ENCODE measurements at regions not wholly inside any gene's neighbourhood (a gene's known extent, or its start where the extent isn't known, plus 50 kb on each side); places are given as distances from the start of the nearest gene placed in this dataset.

- in situ Hi-C loops (cut with MboI; ENCODE audit: low pct_unique_long_range_greater_than_20kb, low sequenced_read_pairs, unreplicated experiment) = loop anchor here (25.0 kb wide), 1 partner anchor 1210 kb away; no protein-coding TSS in a partner anchor
- no peak for DNase-seq (ENCODE audit: low spot score)
- TF ChIP-seq, protein P1, sequence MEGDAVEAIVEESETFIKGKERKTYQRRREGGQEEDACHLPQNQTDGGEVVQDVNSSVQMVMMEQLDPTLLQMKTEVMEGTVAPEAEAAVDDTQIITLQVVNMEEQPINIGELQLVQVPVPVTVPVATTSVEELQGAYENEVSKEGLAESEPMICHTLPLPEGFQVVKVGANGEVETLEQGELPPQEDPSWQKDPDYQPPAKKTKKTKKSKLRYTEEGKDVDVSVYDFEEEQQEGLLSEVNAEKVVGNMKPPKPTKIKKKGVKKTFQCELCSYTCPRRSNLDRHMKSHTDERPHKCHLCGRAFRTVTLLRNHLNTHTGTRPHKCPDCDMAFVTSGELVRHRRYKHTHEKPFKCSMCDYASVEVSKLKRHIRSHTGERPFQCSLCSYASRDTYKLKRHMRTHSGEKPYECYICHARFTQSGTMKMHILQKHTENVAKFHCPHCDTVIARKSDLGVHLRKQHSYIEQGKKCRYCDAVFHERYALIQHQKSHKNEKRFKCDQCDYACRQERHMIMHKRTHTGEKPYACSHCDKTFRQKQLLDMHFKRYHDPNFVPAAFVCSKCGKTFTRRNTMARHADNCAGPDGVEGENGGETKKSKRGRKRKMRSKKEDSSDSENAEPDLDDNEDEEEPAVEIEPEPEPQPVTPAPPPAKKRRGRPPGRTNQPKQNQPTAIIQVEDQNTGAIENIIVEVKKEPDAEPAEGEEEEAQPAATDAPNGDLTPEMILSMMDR (IDR thresholded peaks at IDR 0.05; ENCODE audit: extremely low read depth, insufficient read depth, missing control alignments) = no peak
Observed at GRCh38 chr5:179497636-179498340, 52.6 kb upstream of the RUFY1 start.

- DNase-seq (ENCODE audit: low spot score) = no peak
- in situ Hi-C loops (cut with MboI; ENCODE audit: low pct_unique_long_range_greater_than_20kb, low sequenced_read_pairs, unreplicated experiment) = loop anchor here (25.0 kb wide), 1 partner anchor 1209 kb away; no protein-coding TSS in a partner anchor
Observed at GRCh38 chr5:179495906-179496455, 54.4 kb upstream of the RUFY1 start.

DNA sequence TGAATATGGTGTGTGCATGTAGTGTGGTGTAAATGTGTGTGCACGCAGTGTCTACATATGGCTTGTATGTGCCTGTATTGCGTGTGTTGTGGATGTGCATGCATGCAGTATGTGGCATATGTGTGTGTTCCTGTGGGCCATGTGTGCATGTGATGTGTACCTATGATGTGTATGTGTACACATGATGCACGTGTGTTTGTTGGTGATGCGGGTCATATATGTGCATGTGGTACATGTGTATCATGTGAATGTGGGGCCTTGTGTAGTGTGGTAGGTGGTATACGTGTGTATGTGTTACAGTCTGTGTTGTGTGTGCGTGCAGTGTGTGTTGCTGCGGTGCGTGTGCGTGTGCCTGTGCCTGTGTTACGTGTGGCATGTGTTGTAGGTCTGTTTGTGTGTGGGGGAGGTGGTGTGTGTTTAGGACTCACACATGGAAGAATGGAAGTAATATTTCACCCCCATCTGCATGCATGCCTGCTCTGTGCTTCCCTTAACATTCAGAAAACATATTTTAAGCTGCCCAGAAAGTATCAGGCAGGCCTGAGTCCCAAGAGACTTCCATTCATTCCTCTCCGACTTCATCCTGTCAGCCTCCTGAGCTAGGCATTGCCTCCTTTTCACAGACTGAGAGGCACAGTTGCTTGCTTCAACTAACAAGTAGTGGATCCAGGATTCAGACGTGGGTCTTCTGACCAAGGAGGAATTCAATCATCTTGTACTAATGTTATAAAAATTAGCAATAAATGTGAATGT is 55.4 kb upstream of the RUFY1 start:
- in situ Hi-C loops (cut with MboI; ENCODE audit: low pct_unique_long_range_greater_than_20kb, low sequenced_read_pairs, unreplicated experiment) = loop anchor here (25.0 kb wide), 1 partner anchor 1208 kb away; no protein-coding TSS in a partner anchor
- TF ChIP-seq, protein P1 (IDR thresholded peaks at IDR 0.05; ENCODE audit: extremely low read depth, insufficient read depth, missing control alignments) = no peak
- no peak for DNase-seq (ENCODE audit: low spot score)

More at GRCh38 chr5:179495906-179496455, 54.4 kb upstream of the RUFY1 start:
- TF ChIP-seq, protein P1 (IDR thresholded peaks at IDR 0.05; ENCODE audit: extremely low read depth, insufficient read depth, missing control alignments) = peak; percentile 29

GRCh38 chr5:179488975-179489374 is 61.4 kb upstream of the RUFY1 start:
- TF ChIP-seq, protein P1 (IDR thresholded peaks at IDR 0.05; ENCODE audit: extremely low read depth, insufficient read depth, missing control alignments) = no peak
- no peak for DNase-seq (ENCODE audit: low spot score)
- in situ Hi-C loops (cut with MboI; ENCODE audit: low pct_unique_long_range_greater_than_20kb, low sequenced_read_pairs, unreplicated experiment) = loop anchor here (25.0 kb wide), 1 partner anchor 1202 kb away; no protein-coding TSS in a partner anchor

DNA sequence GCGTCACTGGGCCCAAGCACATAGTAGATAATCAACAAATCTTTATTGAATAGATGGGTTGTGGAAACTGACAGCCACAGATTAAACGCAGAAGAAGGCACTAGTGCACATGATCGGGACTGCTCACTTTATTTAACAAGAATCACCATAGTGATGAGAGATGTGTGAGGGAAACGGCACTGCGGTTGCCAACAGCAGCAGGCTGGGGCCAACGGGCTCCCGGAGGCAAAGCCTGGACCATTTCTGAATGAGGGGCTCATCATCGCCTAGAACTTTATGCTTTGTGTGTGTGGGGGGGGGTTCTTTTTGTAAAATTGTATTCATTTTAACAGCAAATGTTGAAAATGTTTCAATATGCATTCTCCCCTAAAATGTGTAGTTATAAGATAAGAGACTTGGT is 61.9 kb upstream of the RUFY1 start:
- TF ChIP-seq, protein P1 (IDR thresholded peaks at IDR 0.05; ENCODE audit: extremely low read depth, insufficient read depth, missing control alignments) = no peak
- in situ Hi-C loops (cut with MboI; ENCODE audit: low pct_unique_long_range_greater_than_20kb, low sequenced_read_pairs, unreplicated experiment) = loop anchor here (25.0 kb wide), 1 partner anchor 1201 kb away; no protein-coding TSS in a partner anchor
- DNase-seq (ENCODE audit: low spot score) = no peak

DNA sequence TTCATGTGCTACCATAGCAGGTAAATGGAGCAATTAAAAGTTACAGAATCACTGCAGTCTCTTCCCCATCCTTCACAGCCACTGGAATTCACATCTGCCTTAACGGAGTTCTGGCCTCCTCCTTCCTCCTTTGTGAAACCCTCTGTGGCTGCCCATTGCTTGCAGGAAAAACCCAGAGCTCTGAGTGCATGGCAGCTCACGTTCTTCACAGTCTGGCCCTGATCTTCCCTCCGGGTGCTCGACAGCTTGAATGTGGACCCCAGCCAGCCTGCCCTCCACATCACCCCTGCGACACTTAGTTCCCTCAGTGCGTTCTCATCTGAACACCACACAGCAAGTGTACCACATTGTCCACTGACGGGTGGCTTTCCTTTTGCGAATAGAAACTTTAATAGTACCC is 63.2 kb upstream of the RUFY1 start:
- in situ Hi-C loops (cut with MboI; ENCODE audit: low pct_unique_long_range_greater_than_20kb, low sequenced_read_pairs, unreplicated experiment) = loop anchor here (25.0 kb wide), 1 partner anchor 1200 kb away; no protein-coding TSS in a partner anchor
- TF ChIP-seq, protein P1 (IDR thresholded peaks at IDR 0.05; ENCODE audit: extremely low read depth, insufficient read depth, missing control alignments) = no peak
- no peak for DNase-seq (ENCODE audit: low spot score)

Measured in GM13977 (cell line).